ENCODE measurements at regions not wholly inside any gene's neighbourhood (a gene's known extent, or its start where the extent isn't known, plus 50 kb on each side); places are given as distances from the start of the nearest gene placed in this dataset.

DNA sequence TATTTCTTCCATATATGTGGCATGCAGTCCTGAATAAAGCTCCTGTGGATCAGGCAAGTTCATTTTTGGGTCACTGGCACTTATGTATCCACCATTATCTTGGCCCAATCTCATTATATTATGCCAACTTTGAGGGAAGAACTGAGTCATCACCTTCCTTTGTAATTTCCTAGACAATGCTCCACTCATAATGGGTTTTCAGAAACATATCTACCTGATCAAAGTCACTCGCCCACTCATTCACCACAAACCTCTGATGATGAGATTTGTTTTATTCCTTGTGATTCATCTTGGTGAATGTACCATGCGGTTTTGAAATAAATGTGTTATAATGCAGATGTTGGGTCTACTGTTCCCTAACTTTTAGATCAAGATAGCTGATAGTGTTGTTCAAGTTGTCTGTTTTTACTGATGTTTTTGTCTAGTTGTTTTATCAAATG is 525.8 kb downstream of the KIF20B start:
- TF ChIP-seq, protein P1, sequence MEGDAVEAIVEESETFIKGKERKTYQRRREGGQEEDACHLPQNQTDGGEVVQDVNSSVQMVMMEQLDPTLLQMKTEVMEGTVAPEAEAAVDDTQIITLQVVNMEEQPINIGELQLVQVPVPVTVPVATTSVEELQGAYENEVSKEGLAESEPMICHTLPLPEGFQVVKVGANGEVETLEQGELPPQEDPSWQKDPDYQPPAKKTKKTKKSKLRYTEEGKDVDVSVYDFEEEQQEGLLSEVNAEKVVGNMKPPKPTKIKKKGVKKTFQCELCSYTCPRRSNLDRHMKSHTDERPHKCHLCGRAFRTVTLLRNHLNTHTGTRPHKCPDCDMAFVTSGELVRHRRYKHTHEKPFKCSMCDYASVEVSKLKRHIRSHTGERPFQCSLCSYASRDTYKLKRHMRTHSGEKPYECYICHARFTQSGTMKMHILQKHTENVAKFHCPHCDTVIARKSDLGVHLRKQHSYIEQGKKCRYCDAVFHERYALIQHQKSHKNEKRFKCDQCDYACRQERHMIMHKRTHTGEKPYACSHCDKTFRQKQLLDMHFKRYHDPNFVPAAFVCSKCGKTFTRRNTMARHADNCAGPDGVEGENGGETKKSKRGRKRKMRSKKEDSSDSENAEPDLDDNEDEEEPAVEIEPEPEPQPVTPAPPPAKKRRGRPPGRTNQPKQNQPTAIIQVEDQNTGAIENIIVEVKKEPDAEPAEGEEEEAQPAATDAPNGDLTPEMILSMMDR (optimal IDR thresholded peaks at IDR 0.05 in 1 of 3, IDR thresholded peaks at IDR 0.05 in 1 of 3, conservative IDR thresholded peaks at IDR 0.05 in 1 of 3; ENCODE audit: extremely low read depth in 1 of 3, insufficient read depth in 2 of 3, low read length in 3 of 3) = no peak
- TF ChIP-seq EZH2 (IDR thresholded peaks at IDR 0.05; ENCODE audit: low read length) = no peak
